GM18517 (cell line): ENCODE measurements at regions not wholly inside any gene's neighbourhood (a gene's known extent, or its start where the extent isn't known, plus 50 kb on each side); places are given as distances from the start of the nearest gene placed in this dataset.
"Not testable (repeated sequence)": the region's sequence is repeated elsewhere in the genome, so short reads cannot be mapped to it uniquely, and the experiment has no call there.

Experiments used
- ATAC-seq: cut with Tn5 transposase; IDR thresholded peaks from one replicate; pipeline ENCODE4 v1.9.1; 2021; ENCODE audit warnings: mild to moderate bottlenecking, moderate library complexity; ENCODE audit not compliant: unreplicated experiment

GRCh38 chr2:7094231-7094741 is 177.1 kb downstream of the RNF144A start:
- ATAC-seq: no peak

GRCh38 chr2:7096726-7097352 is 179.6 kb downstream of the RNF144A start:
- ATAC-seq: no peak

DNA sequence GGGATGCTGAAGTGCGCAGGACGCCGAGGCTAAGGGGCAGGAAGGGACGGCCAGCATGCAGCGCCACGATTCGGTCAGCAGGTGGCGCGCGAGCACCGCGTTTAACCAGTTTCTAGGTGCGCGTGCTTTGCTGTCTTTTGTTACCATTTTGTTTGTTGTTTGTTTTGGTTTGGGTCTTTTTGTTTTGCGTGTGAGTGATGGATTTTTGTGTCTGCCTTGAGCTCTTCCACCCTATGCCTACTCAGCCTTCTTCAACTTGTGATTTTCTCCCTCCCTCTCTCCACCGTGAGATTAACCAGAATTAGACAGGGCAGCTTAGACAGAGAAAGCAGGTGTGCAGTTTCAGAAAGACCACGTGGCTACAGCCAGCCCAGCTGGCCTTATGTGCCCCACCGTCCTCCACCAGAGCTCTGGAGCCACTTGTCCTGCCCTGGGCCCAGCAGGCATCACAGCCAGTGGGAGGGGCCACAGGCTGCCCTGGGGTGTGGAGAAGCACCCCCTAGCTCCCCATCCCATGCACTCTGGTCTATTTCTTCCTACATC is 180.2 kb downstream of the RNF144A start:
- ATAC-seq: peak; percentile 91

DNA sequence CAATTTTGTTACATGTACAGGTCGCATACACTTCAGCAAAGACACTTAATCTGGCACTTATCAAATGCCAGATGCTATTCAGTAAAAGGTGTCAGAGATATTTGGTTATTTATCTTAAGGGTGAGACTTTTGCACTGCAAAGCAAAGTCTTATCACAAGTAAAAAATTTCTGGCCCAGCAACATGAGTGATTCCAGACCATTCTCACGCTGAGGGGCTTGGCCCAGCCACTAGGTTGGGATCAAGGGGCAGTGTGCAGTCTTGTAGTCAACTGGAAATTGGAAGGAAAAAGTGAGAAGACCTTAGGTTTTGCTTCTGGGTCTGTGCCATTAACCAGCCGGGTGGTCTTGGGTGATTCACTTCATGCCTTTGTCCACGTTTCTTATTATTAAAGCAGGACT is 181.6 kb downstream of the RNF144A start:
- no peak for ATAC-seq

DNA sequence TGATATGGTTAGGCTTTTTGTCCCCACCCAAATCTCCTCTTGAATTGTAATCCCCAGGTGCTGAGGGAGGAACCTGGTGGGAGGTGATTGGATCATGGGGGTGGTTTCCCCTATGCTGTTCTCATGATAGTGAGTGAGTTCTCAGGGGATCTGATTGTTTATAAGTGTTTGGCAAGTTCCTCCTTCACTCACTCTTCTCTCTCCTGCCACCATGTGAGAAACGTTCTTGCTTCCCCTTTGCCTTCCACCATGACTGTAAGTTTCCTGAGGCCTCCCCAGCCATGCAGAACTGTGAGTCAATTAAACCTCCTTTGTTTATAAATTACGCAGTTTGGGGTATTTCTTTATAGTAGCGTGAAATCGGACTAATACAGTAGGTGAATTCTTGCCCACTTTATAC is 182.5 kb downstream of the RNF144A start:
- not testable (repeated sequence) for ATAC-seq

DNA sequence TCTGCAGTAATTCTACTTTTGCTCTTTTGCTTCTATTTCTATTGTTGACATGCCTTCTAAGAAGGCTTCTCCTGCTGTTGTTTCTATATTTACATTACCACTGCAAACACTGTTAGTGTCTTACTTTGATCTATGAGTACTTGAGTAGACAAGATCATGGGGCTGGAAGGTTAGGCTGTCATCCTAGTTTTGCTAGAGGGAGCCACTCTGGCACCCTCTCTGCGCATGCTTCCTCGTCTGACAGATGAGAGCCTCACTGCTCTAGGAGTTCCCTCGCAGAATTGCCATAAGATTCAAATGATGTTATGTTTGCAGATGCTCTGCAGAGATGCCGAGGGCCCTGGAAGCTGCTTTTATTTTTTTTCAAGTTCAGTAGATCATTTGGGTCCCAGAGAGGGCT is 185.6 kb downstream of the RNF144A start:
- no peak for ATAC-seq

GRCh38 chr2:7108792-7109532 is 191.8 kb downstream of the RNF144A start:
- no peak for ATAC-seq

GRCh38 chr2:7109533-7109885 is 192.3 kb downstream of the RNF144A start:
- no peak for ATAC-seq

DNA sequence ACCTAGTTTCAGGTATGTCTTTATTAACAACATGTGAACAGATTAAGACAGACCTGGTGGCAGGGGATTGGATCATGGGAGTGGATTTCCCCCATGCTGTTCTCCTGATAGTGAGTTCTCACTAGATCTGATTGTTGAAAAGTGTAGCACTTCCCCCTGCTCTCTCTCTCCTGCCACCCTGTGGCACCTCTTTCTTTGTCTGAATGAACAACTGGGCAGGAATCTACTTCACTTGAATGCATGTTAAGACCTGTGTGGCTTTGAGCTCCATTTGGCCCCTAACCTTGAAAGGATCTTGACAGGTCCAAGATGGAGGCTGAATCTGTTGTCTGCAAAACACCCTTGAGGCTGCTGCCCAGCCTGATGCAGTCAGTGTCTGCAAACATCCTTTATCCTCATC is 194.4 kb downstream of the RNF144A start:
- no peak for ATAC-seq

DNA sequence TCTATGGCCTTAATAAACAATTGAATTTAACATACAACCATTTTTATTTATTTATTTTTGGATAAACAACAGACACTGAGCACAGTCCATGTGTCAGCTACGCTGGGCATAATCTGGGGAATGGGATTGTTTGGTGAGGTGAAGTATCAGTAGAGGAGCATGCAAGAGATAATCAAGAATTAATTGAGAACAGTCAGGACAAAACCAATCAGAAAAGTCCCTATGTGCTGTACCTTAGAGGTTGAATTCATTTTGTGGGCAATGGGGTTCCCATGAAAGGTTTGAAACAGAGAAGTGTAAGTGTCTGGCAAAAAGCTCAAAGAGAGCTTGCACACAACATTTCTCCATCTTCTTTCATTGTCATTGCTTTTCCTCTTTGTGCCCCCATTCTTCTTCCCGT is 198.2 kb downstream of the RNF144A start:
- ATAC-seq: no peak

GRCh38 chr2:7115906-7116305 is 198.7 kb downstream of the RNF144A start:
- ATAC-seq: no peak

- no peak for ATAC-seq
These were observed 199.3 kb downstream of the RNF144A start for GRCh38 chr2:7116511-7116910.

DNA sequence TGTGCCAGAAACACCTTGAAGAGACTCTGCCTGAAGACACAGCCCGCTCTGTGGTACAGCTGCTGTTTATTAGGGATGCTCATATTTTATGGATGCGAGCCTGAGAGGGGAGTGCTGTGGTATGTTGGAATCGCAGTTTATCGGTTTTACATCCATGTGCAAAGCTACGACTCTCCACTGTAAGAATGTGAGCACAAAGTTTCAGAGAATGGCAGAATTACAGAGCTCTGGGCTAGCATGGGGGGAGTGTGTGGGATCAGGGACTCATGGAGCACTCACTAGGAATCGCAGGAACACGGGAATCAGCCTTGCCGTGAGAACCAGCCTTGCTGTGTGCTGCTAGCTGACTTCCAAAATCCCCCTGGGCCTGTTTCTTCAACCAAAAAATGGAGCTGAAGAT is 199.9 kb downstream of the RNF144A start:
- no peak for ATAC-seq

DNA sequence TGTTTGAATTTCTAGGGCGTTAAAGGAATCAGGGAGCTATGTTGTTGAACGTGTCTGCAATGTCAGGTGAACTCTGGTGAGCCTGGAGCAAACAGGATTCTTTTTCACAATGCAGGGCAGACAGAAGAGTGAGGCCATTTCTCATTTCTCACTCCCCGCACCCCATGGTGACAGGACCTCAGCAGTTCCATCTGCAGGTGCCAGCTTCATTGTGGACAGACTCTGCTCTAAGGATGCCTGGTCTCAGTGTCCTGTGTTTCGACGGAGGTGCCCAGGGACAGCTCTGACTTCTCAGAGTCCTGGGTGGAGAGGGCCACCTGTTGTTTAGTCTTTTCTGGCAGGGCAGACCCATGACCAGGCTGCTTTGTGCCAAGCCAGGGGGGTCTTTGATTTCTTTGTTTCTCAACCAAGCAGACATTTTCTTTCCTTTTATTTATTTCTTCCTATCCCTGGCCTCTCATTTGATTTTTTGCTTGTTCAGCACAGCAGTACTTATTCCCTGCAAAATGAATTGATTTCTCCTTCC is 201.5 kb downstream of the RNF144A start:
- no peak for ATAC-seq

- ATAC-seq: no peak
These were observed 202.1 kb downstream of the RNF144A start for GRCh38 chr2:7119132-7119835.

GRCh38 chr2:7121851-7122250 is 204.6 kb downstream of the RNF144A start:
- no peak for ATAC-seq

DNA sequence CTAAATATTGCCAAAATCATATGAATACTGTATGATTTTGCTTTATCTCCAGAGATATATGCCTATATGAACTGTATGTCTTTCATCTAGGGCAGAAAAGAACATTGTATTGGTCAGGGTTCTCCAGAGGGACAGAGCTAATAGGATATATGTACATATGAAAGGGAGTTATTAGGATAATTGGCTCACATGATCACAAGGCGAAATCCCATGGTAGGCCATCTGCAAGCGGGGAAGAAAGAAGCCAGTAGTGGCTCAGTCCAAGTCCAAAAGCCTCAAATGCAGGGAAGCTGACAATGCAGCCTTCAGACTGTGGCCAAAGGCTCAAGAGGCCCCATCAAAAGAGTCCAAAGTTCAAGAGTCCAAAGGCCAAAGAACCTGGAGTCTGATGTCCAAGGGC is 209.9 kb downstream of the RNF144A start:
- no peak for ATAC-seq

GRCh38 chr2:7127687-7128086 is 210.5 kb downstream of the RNF144A start:
- no peak for ATAC-seq

- no peak for ATAC-seq
These were observed 214.0 kb downstream of the RNF144A start for GRCh38 chr2:7131261-7131660.

DNA sequence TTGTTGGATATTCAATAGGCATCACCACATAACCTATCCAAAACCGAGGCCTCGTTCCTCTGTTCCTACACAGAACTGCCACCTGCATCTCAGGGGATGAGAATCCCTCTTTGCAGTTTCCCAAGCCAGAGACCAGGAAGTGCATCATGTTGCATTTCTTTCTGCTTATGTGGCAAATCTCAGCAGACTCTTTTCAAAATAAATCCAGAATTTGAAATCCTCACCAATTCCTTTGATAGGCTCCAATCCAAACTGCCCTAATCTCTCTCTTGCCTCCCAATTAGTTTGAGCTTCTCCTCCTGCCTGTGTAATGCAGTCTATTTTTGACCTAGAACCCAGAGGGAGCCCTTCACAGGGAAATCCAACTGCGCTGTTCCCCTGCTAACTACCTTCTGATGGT is 215.5 kb downstream of the RNF144A start:
- ATAC-seq: no peak

GRCh38 chr2:7133521-7133920 is 216.3 kb downstream of the RNF144A start:
- ATAC-seq: no peak
